A673 (cell line): ENCODE measurements at regions not wholly inside any gene's neighbourhood (a gene's known extent, or its start where the extent isn't known, plus 50 kb on each side); places are given as distances from the start of the nearest gene placed in this dataset.

Source experiments
- BruUV-seq: library from RNA; stranded (reverse); fragments of 400-500 nt; replicated peaks from 2 replicates; lab custom pipeline; 2021; lab: Mats Ljungman, UMichigan
- CTCF ChIA-PET: fragments of 300-600 bp; sonication (Branson Sonifier 250); formaldehyde crosslinking; loops from one replicate; lab custom pipeline; 2022; ENCODE audit warnings: antibody characterized with exemption; lab: Charles Lee
- POLR2A ChIA-PET: fragments of 300-600 bp; sonication (Branson Sonifier 250); formaldehyde crosslinking; loops from one replicate; lab custom pipeline; 2022; ENCODE audit warnings: antibody characterized with exemption; ENCODE audit not compliant: low non-redundant PET; lab: Charles Lee
- DNase-seq: peaks from one replicate; pipeline ENCODE4 v3.0.0-alpha.2; 2015; ENCODE audit warnings: low spot score
- H3K27ac ChIP-seq: fragments of 200-600 bp; sonication (generic); 2 replicates; pipeline ENCODE4 v1.5.1; 2016; ENCODE audit warnings: mixed run types, low read depth, mild to moderate bottlenecking, mixed read lengths, antibody characterized with exemption, low read length; ENCODE audit not compliant: poor library complexity, severe bottlenecking
- H3K27me3 ChIP-seq: fragments of 200-600 bp; sonication (generic); replicated peaks from 2 replicates; pipeline ENCODE4 v1.6.1; 2017; ENCODE audit warnings: mixed run types, low read depth, mild to moderate bottlenecking, mixed read lengths, antibody characterized with exemption, low read length; ENCODE audit not compliant: insufficient read depth, poor library complexity
- H3K36me3 ChIP-seq: fragments of 200-600 bp; sonication (generic); 2 replicates; pipeline ENCODE4 v1.6.1; 2016; ENCODE audit warnings: mixed run types, mild to moderate bottlenecking, mixed read lengths, antibody characterized with exemption, low read length; ENCODE audit not compliant: insufficient read depth, poor library complexity, severe bottlenecking
- H3K4me1 ChIP-seq: fragments of 200-600 bp; sonication (generic); 2 replicates; pipeline ENCODE4 v1.6.1; 2017; ENCODE audit warnings: mixed run types, mild to moderate bottlenecking, mixed read lengths, antibody characterized with exemption, low read length; ENCODE audit not compliant: insufficient read depth, poor library complexity, severe bottlenecking
- H3K4me3 ChIP-seq: fragments of 200-600 bp; sonication (generic); 2 replicates; pipeline ENCODE4 v1.5.1; 2016; ENCODE audit warnings: low read depth, mixed run types, mild to moderate bottlenecking, mixed read lengths, low read length; ENCODE audit not compliant: poor library complexity, severe bottlenecking
- H3K9me3 ChIP-seq: fragments of 200-600 bp; sonication (generic); 2 replicates; pipeline ENCODE4 v1.6.1; 2016; ENCODE audit warnings: mixed run types, low read depth, mild to moderate bottlenecking, mixed read lengths, antibody characterized with exemption, low read length; ENCODE audit not compliant: poor library complexity, severe bottlenecking
- EZH2 ChIP-seq: fragments of 200-600 bp; sonication (generic); IDR thresholded peaks from 2 replicates; pipeline ENCODE4 v1.6.1; 2017; ENCODE audit warnings: borderline replicate concordance, low read depth, mild to moderate bottlenecking, mixed read lengths, antibody characterized with exemption, low read length; ENCODE audit not compliant: poor library complexity, severe bottlenecking
- intact Hi-C: fragments of 100-400 bp; cut with micrococcal nuclease; formaldehyde crosslinking; loops from one replicate; pipeline ENCODE4 v1.10.0; 2022; ENCODE audit not compliant: unreplicated experiment
- TF ChIP-seq, protein P1 (sequence below): fragments of 300-800, 200-600 bp; sonication (generic); conservative IDR thresholded peaks from 2 replicates; pipeline ENCODE4 v1.5.1; 2017; ENCODE audit warnings: low read depth, mild to moderate bottlenecking, antibody characterized with exemption, low read length, moderate library complexity, mixed read lengths

DNA sequence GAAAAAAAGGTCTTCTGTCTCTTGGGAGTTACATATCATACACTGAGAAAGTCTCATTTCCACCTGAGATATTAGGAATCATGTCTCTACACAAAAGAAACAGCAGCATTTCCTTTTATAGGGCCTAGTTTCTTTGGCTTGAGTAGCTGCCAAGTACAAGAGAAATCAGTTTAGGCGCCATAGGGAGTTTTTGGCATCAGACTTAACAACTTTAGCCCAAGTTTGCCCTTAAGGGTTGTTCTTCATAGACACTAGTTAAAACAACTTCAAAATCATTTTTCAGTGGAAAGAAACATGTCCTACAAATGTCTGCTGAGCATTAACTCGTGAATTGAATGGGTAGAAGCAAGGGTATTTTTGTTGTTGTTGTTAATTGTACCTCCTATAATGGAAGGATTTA, 587.0 kb upstream of the DSEL start:
- no peak for DNase-seq
- no peaks in the 10 kb centered on the region for H3K9me3 ChIP-seq
- no peak overlapping the region for H3K4me3 ChIP-seq
- H3K4me1 ChIP-seq, result peaks cover 7% of the 10 kb centered on the region
- no peaks in the 10 kb centered on the region for H3K27me3 ChIP-seq
- CTCF ChIA-PET, result no interaction called here
- no peak for TF ChIP-seq EZH2
- TF ChIP-seq, protein P1, sequence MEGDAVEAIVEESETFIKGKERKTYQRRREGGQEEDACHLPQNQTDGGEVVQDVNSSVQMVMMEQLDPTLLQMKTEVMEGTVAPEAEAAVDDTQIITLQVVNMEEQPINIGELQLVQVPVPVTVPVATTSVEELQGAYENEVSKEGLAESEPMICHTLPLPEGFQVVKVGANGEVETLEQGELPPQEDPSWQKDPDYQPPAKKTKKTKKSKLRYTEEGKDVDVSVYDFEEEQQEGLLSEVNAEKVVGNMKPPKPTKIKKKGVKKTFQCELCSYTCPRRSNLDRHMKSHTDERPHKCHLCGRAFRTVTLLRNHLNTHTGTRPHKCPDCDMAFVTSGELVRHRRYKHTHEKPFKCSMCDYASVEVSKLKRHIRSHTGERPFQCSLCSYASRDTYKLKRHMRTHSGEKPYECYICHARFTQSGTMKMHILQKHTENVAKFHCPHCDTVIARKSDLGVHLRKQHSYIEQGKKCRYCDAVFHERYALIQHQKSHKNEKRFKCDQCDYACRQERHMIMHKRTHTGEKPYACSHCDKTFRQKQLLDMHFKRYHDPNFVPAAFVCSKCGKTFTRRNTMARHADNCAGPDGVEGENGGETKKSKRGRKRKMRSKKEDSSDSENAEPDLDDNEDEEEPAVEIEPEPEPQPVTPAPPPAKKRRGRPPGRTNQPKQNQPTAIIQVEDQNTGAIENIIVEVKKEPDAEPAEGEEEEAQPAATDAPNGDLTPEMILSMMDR, result no peak
- no TSS peak for BruUV-seq
- H3K27ac ChIP-seq, result no peak overlapping the region
- H3K36me3 ChIP-seq, result no peaks in the 10 kb centered on the region
- POLR2A ChIA-PET, result no interaction called here
- intact Hi-C loops, result no loop called here

GRCh38 chr18:68102117-68102516, 585.6 kb upstream of the DSEL start:
- peaks cover 7% of the 10 kb centered on the region for H3K4me1 ChIP-seq
- BruUV-seq, result no TSS peak
- no peak for DNase-seq
- intact Hi-C loops, result no loop called here
- no peaks in the 10 kb centered on the region for H3K9me3 ChIP-seq
- H3K4me3 ChIP-seq, result no peak overlapping the region
- ChIA-PET CTCF (no interaction called here), POLR2A (interaction anchor here (0.7 kb wide), 1 partner anchor 53 kb away, joined by 6 read pairs; no protein-coding TSS in a partner anchor)
- TF ChIP-seq EZH2, result no peak
- TF ChIP-seq, protein P1, result no peak
- no peaks in the 10 kb centered on the region for H3K36me3 ChIP-seq
- no peak overlapping the region for H3K27ac ChIP-seq
- H3K27me3 ChIP-seq, result no peaks in the 10 kb centered on the region

GRCh38 chr18:68098655-68099054, 582.1 kb upstream of the DSEL start:
- BruUV-seq, result no TSS peak
- POLR2A ChIA-PET, result no interaction called here
- TF ChIP-seq, protein P1, result no peak
- no peak for TF ChIP-seq EZH2
- H3K36me3 ChIP-seq, result no peaks in the 10 kb centered on the region
- peaks cover 7% of the 10 kb centered on the region for H3K4me1 ChIP-seq
- H3K27ac ChIP-seq, result no peak overlapping the region
- no peak for DNase-seq
- CTCF ChIA-PET, result no interaction called here
- no peaks in the 10 kb centered on the region for H3K27me3 ChIP-seq
- H3K9me3 ChIP-seq, result no peaks in the 10 kb centered on the region
- intact Hi-C loops, result no loop called here
- H3K4me3 ChIP-seq, result no peak overlapping the region
